Mammary epithelial cell (primary cell): ENCODE measurements at regions not wholly inside any gene's neighbourhood (a gene's known extent, or its start where the extent isn't known, plus 50 kb on each side); places are given as distances from the start of the nearest gene placed in this dataset.

ENCODE experiments used
- EZH2 ChIP-seq: IDR thresholded peaks from 2 replicates; pipeline ENCODE4 v1.6.1; 2012; ENCODE audit warnings: low read length, inconsistent platforms, borderline replicate concordance
- TF ChIP-seq, protein P1 (sequence below), 2 donors: IDR thresholded peaks in 1 of 2; conservative IDR thresholded peaks in 1 of 2; 2 replicates each; pipeline ENCODE4 v1.5.1; 2011 to 2012; ENCODE audit warnings: inconsistent platforms in 2 of 2, low read length in 2 of 2, mild to moderate bottlenecking in 2 of 2, control low read depth in 1 of 2, low read depth in 1 of 2; ENCODE audit not compliant: insufficient read depth in 1 of 2; ENCODE audit errors: extremely low read depth in 1 of 2

DNA sequence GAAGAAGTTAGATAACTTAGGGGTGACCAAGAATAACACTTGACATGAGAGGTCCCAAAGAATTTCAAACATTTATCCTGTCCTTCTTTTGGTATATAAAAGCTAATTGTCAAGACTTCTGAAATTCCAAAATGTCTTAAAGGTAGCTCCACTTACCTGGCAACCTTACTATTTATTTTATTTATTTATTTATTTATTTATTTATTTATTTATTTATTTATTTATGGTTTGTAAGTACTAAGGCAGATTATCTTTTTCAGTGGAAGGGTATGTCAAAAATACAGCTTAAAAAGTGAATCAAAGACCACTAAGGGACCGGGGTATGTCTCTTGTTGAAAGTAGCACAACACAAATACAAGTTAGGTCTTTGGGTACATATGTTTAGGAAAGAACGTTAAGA lies 620.8 kb upstream of the B3GALT2 start:
- TF ChIP-seq, protein P1, sequence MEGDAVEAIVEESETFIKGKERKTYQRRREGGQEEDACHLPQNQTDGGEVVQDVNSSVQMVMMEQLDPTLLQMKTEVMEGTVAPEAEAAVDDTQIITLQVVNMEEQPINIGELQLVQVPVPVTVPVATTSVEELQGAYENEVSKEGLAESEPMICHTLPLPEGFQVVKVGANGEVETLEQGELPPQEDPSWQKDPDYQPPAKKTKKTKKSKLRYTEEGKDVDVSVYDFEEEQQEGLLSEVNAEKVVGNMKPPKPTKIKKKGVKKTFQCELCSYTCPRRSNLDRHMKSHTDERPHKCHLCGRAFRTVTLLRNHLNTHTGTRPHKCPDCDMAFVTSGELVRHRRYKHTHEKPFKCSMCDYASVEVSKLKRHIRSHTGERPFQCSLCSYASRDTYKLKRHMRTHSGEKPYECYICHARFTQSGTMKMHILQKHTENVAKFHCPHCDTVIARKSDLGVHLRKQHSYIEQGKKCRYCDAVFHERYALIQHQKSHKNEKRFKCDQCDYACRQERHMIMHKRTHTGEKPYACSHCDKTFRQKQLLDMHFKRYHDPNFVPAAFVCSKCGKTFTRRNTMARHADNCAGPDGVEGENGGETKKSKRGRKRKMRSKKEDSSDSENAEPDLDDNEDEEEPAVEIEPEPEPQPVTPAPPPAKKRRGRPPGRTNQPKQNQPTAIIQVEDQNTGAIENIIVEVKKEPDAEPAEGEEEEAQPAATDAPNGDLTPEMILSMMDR (conservative IDR thresholded peaks at IDR 0.05 in 1 of 2, IDR thresholded peaks at IDR 0.05 in 1 of 2; ENCODE audit: extremely low read depth in 1 of 2, insufficient read depth in 1 of 2, low read depth in 1 of 2, low read length in 2 of 2): no peak
- TF ChIP-seq EZH2: no peak
